Gastrocnemius medialis (tissue), 4 donors: ENCODE measurements at regions not wholly inside any gene's neighbourhood (a gene's known extent, or its start where the extent isn't known, plus 50 kb on each side); places are given as distances from the start of the nearest gene placed in this dataset.

ENCODE experiments used
- ATAC-seq, 2 donors: fragments of 150-250 bp; one replicate each; pipeline ENCODE4 v1.9.1; 2016
- DNase-seq, 2 donors: peaks; one replicate each; pipeline ENCODE4 v3.0.0-alpha.2; 2019
- H3K27ac ChIP-seq, 4 donors: fragments of 200-600 bp; sonication (generic); 1 replicate in 1 of 4; 2 replicates in 3 of 4; pipeline ENCODE4 v1.5.1; 2016 to 2018; ENCODE audit warnings: mild to moderate bottlenecking in 2 of 4, moderate library complexity in 1 of 4
- H3K27me3 ChIP-seq, 3 donors: fragments of 200-600 bp; sonication (generic) in 2 of 3; 1 replicate in 1 of 3; 2 replicates in 2 of 3; pipeline versions ENCODE4 v1.5.1 to v1.6.0; 2016 to 2019; ENCODE audit warnings: mild to moderate bottlenecking in 1 of 3, moderate library complexity in 1 of 3
- H3K36me3 ChIP-seq, 2 donors: fragments of 200-600 bp; sonication (generic) in 1 of 2; one replicate each; pipeline ENCODE4 v1.5.1; 2017 to 2018
- H3K4me1 ChIP-seq, 2 donors: fragments of 200-600 bp; sonication (generic) in 1 of 2; one replicate each; pipeline ENCODE4 v1.5.1; 2016 to 2017; ENCODE audit warnings: mild to moderate bottlenecking in 2 of 2
- H3K4me3 ChIP-seq, 4 donors: fragments of 200-600 bp; sonication (generic) in 3 of 4; 1 replicate in 1 of 4; 2 replicates in 3 of 4; pipeline ENCODE4 v1.5.1; 2016 to 2019; ENCODE audit warnings: mild to moderate bottlenecking in 2 of 4
- H3K9me3 ChIP-seq, 3 donors: fragments of 200-600 bp; sonication (generic) in 2 of 3; 1 replicate in 1 of 3; 2 replicates in 2 of 3; pipeline ENCODE4 v1.5.1; 2016 to 2019
- POLR2A ChIP-seq, 2 donors: fragments of 450-650 bp; IDR thresholded peaks; one replicate each; pipeline ENCODE4 v1.6.1; 2017; ENCODE audit warnings: antibody characterized with exemption in 2 of 2, mild to moderate bottlenecking in 2 of 2, moderate library complexity in 2 of 2
- in situ Hi-C, 4 donors: fragments of 200-750 bp; cut with MboI; loops; one replicate each; pipeline versions ENCODE4 v1.15.0 to v1.8.0; 2017; ENCODE audit warnings: low sequenced_read_pairs in 4 of 4
- intact Hi-C: fragments of 100-400 bp; cut with DNase I; formaldehyde crosslinking; loops from one replicate; pipeline ENCODE4 v1.15.1; 2023; ENCODE audit warnings: low total_unique reads
- TF ChIP-seq, protein P1 (sequence below), 5 experiments: fragments of 450-650 bp in 3 of 5; fragments of 200-600 bp in 2 of 5; sonication (generic) in 2 of 5; IDR thresholded peaks in 4 of 5; conservative IDR thresholded peaks in 1 of 5; 1 replicate in 4 of 5; 2 replicates in 1 of 5; pipeline ENCODE4 v1.5.1; 2016 to 2019; ENCODE audit warnings: antibody characterized with exemption in 5 of 5, mild to moderate bottlenecking in 3 of 5, moderate library complexity in 3 of 5

DNA sequence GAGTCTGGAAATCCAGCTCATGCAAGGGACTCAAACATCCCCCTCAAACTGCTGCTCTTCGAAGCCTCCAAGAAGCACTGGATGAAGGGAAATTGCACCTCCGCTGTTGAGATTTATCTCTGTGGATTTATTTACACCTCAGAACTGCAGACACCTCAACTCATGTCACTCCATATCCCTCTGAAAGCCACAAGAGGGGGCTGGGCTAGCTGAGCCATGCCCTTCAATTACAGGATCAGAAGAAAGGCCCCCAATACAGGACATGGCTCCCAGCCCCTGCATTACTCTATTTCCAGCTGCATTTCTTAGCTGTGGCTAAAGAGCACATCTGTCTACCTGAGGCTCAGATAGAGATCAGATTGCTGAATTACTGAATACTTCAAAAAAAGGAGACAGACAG lies 103.1 kb upstream of the DYNLRB2 start:
- no peak overlapping the region for H3K27ac ChIP-seq
- no peaks in the 10 kb centered on the region for H3K4me1 ChIP-seq
- no peak for DNase-seq
- TF ChIP-seq, protein P1, sequence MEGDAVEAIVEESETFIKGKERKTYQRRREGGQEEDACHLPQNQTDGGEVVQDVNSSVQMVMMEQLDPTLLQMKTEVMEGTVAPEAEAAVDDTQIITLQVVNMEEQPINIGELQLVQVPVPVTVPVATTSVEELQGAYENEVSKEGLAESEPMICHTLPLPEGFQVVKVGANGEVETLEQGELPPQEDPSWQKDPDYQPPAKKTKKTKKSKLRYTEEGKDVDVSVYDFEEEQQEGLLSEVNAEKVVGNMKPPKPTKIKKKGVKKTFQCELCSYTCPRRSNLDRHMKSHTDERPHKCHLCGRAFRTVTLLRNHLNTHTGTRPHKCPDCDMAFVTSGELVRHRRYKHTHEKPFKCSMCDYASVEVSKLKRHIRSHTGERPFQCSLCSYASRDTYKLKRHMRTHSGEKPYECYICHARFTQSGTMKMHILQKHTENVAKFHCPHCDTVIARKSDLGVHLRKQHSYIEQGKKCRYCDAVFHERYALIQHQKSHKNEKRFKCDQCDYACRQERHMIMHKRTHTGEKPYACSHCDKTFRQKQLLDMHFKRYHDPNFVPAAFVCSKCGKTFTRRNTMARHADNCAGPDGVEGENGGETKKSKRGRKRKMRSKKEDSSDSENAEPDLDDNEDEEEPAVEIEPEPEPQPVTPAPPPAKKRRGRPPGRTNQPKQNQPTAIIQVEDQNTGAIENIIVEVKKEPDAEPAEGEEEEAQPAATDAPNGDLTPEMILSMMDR (IDR thresholded peaks at IDR 0.05 in 4 of 5, conservative IDR thresholded peaks at IDR 0.05 in 1 of 5) = no peak
- TF ChIP-seq POLR2A (IDR thresholded peaks at IDR 0.05) = no peak
- no peaks in the 10 kb centered on the region for H3K9me3 ChIP-seq
- H3K36me3 ChIP-seq = no peaks in the 10 kb centered on the region
- H3K27me3 ChIP-seq = no peaks in the 10 kb centered on the region
- intact Hi-C loops (no loop called here), in situ Hi-C loops (no loop called here)
- no peak for ATAC-seq
- no peak overlapping the region for H3K4me3 ChIP-seq

DNA sequence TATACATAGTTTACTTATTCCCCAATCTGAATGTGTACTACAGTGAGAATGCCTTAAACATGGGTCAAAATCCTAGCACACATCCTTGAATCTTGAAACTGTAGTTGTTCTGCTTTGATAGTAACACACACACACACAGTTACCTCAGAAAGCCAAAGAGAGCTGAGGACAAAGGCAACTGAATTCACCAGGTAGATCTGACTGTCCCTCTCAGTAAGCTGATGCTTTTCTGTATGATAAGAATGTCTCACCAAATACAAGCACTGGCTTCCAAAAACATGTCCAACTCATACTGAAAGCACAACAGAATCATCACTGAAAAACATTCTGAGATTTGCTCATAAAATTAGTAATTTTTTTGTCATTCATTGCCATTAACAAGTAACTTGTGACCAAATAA lies 104.3 kb upstream of the DYNLRB2 start:
- no peak for DNase-seq
- Histone ChIP-seq H3K27me3 (no peaks in the 10 kb centered on the region), H3K4me3 (no peak overlapping the region), H3K4me1 (no peaks in the 10 kb centered on the region), H3K36me3 (no peaks in the 10 kb centered on the region), H3K27ac (no peak overlapping the region), H3K9me3 (no peaks in the 10 kb centered on the region)
- TF ChIP-seq, protein P1 (IDR thresholded peaks at IDR 0.05 in 4 of 5, conservative IDR thresholded peaks at IDR 0.05 in 1 of 5) = no peak
- TF ChIP-seq POLR2A (IDR thresholded peaks at IDR 0.05) = no peak
- in situ Hi-C loops = no loop called here
- intact Hi-C loops = no loop called here
- no peak for ATAC-seq

DNA sequence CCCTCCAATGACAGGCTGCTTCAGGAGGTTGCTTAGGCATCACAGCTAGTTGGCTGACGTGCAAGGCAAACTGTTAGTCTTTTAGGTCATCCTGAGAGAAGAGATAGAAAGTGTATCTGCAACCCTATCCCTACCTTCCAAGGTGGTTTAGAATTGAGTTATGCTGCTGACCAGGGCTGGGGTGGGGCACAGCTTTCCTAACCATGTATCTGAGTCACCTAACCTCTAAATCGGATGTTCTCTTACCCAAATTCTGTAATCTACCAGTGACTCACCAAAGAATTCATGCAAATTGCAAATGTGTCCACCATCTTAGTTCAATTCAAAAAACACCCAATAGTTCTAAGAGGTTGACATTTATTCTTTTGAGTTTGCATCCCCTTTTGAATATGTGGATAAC lies 107.2 kb upstream of the DYNLRB2 start:
- no peak for ATAC-seq
- TF ChIP-seq, protein P1 (IDR thresholded peaks at IDR 0.05 in 4 of 5, conservative IDR thresholded peaks at IDR 0.05 in 1 of 5) = no peak
- no peak for TF ChIP-seq POLR2A (IDR thresholded peaks at IDR 0.05)
- DNase-seq = no peak
- Histone ChIP-seq H3K4me1 (no peaks in the 10 kb centered on the region), H3K9me3 (no peaks in the 10 kb centered on the region), H3K4me3 (no peak overlapping the region), H3K27ac (no peak overlapping the region), H3K27me3 (no peaks in the 10 kb centered on the region), H3K36me3 (no peaks in the 10 kb centered on the region)
- intact Hi-C loops = no loop called here
- in situ Hi-C loops = no loop called here

DNA sequence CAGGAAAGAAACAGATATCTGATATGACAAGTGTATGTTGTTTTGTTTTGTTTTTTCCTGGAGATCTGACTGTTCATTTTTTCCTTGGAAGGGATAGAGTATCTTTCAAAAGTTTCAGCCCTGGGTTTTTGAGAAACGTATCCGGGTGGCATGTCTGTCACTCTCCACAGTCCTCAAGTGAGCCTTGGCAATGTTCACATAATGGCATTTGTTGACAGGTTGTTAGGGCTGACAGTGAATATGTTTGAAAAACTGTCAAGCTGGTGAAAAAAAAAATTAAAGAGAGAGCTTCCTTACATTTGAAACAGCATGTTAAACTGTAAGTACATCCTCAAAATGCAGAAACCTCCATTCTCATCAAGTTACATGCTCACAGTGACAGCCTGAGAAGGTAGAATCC lies 113.0 kb upstream of the DYNLRB2 start:
- Histone ChIP-seq H3K27ac (no peak overlapping the region), H3K36me3 (no peaks in the 10 kb centered on the region), H3K27me3 (no peaks in the 10 kb centered on the region), H3K4me3 (no peak overlapping the region), H3K4me1 (no peaks in the 10 kb centered on the region), H3K9me3 (no peaks in the 10 kb centered on the region)
- ATAC-seq = no peak
- TF ChIP-seq, protein P1 (IDR thresholded peaks at IDR 0.05 in 4 of 5, conservative IDR thresholded peaks at IDR 0.05 in 1 of 5) = no peak
- TF ChIP-seq POLR2A (IDR thresholded peaks at IDR 0.05) = no peak
- in situ Hi-C loops = no loop called here
- no peak for DNase-seq
- intact Hi-C loops = no loop called here
